ENCODE measurements at regions not wholly inside any gene's neighbourhood (a gene's known extent, or its start where the extent isn't known, plus 50 kb on each side); places are given as distances from the start of the nearest gene placed in this dataset.

DNA sequence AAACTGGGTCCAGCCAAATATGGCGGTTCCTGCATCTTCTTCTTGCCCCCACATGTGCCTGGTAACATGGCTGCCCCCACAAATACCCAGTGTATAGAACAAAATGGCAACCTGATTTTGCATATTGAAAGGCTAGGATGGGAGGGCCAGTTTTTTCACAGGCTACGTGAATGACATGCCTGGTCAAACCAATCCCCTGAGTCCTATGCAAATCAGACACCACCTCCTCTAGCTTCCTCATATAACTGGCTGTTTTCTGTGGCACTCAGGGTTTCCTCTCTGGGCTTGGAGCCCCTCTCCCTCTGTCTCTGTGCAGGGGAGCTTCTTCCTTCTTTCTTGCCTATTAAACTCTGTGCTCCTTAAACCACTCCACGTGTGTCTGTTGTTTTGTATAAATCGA lies 372.1 kb downstream of the KIF16B start:
- Histone ChIP-seq H2BK20ac (ENCODE audit: low read depth, low read length) (no peak overlapping the region), H3K9me3 (ENCODE audit: control insufficient read depth, insufficient read depth, low read length) (peaks cover 8% of the 10 kb centered on the region), H3K56ac (ENCODE audit: extremely low read depth, insufficient read depth, low read length) (no peak overlapping the region), H4K20me1 (ENCODE audit: insufficient read depth, low read length) (no peaks in the 10 kb centered on the region), H3K23ac (ENCODE audit: low read depth, low read length) (no peak overlapping the region), H3K14ac (replicated peaks; ENCODE audit: low read depth, low read length) (no peak overlapping the region), H2AFZ (replicated peaks; ENCODE audit: low read length, poor library complexity) (no peak overlapping the region), H3K4me3 (ENCODE audit: insufficient read depth, low read depth, low read length) (no peak overlapping the region), H2AK5ac (ENCODE audit: low read depth, low read length) (no peak overlapping the region), H2BK15ac (ENCODE audit: low read depth, low read length) (no peak overlapping the region), H3K9ac (ENCODE audit: low read depth, low read length) (no peak overlapping the region), H3K9me1 (ENCODE audit: insufficient read depth, low read length) (no peaks in the 10 kb centered on the region), H3K4me2 (ENCODE audit: low read depth, low read length) (no peak overlapping the region), H3K79me1 (ENCODE audit: low read depth in 1 of 2, low read length in 2 of 2) (no peaks in the 10 kb centered on the region), H3K18ac (ENCODE audit: low read depth, low read length) (no peak overlapping the region), H4K91ac (ENCODE audit: insufficient read depth, low read depth, low read length) (no peak overlapping the region), H2BK5ac (ENCODE audit: low read depth, low read length, poor library complexity, severe bottlenecking) (no peak overlapping the region), H3K4ac (ENCODE audit: low read depth, low read length) (no peak overlapping the region), H3K4me1 (ENCODE audit: control insufficient read depth, insufficient read depth, low read length) (no peaks in the 10 kb centered on the region), H3K27ac (ENCODE audit: insufficient read depth, low read length) (no peak overlapping the region), H3K27me3 (ENCODE audit: control insufficient read depth, insufficient read depth, low read length) (no peaks in the 10 kb centered on the region), H2BK120ac (ENCODE audit: low read depth, low read length) (no peak overlapping the region), H4K8ac (ENCODE audit: low read depth in 2 of 2, low read length in 2 of 2) (no peak overlapping the region), H4K5ac (ENCODE audit: low read depth, low read length) (no peak overlapping the region), H3K36me3 (ENCODE audit: control insufficient read depth, insufficient read depth, low read length) (no peaks in the 10 kb centered on the region), H2AK9ac (replicated peaks; ENCODE audit: low read depth, low read length, poor library complexity) (no peak overlapping the region)
- ChIA-PET CTCF (no interaction called here), POLR2A (ENCODE audit: unreplicated experiment) (no interaction called here)
- WGBS, 2 experiments (ENCODE audit: extremely low coverage in 2 of 2, insufficient read length in 1 of 2), result 80% methylated on average over 2 of the region's 4 CpGs; no CpG with 5 or more reads in 1 of the 2 experiments
- DNase-seq (no peak), ATAC-seq (ENCODE audit: low read depth) (no peak)
- BruUV-seq (replicated peaks), result no TSS peak
- in situ Hi-C loops (cut with MboI; ENCODE audit: low sequenced_read_pairs) (no loop called here), dilution Hi-C loops (cut with HindIII; ENCODE audit: low sequenced_read_pairs, unreplicated experiment) (no loop called here), intact Hi-C loops (cut with micrococcal nuclease) (no loop called here)
- TF ChIP-seq, protein P1, sequence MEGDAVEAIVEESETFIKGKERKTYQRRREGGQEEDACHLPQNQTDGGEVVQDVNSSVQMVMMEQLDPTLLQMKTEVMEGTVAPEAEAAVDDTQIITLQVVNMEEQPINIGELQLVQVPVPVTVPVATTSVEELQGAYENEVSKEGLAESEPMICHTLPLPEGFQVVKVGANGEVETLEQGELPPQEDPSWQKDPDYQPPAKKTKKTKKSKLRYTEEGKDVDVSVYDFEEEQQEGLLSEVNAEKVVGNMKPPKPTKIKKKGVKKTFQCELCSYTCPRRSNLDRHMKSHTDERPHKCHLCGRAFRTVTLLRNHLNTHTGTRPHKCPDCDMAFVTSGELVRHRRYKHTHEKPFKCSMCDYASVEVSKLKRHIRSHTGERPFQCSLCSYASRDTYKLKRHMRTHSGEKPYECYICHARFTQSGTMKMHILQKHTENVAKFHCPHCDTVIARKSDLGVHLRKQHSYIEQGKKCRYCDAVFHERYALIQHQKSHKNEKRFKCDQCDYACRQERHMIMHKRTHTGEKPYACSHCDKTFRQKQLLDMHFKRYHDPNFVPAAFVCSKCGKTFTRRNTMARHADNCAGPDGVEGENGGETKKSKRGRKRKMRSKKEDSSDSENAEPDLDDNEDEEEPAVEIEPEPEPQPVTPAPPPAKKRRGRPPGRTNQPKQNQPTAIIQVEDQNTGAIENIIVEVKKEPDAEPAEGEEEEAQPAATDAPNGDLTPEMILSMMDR (conservative IDR thresholded peaks at IDR 0.05; ENCODE audit: low read depth, low read length), result no peak
- no peak for TF ChIP-seq FOS (IDR thresholded peaks at IDR 0.05; ENCODE audit: low read depth, low read length)
- no peak for TF ChIP-seq USF2 (IDR thresholded peaks at IDR 0.05; ENCODE audit: low read depth, low read length)
- TF ChIP-seq MAZ (IDR thresholded peaks at IDR 0.05; ENCODE audit: borderline replicate concordance, low read depth, low read length), result no peak
- TF ChIP-seq MXI1 (IDR thresholded peaks at IDR 0.05; ENCODE audit: borderline replicate concordance, low read depth, low read length), result no peak
- no peak for TF ChIP-seq POLR2A (IDR thresholded peaks at IDR 0.05; ENCODE audit: low read depth, low read length)
- TF ChIP-seq RFX5 (IDR thresholded peaks at IDR 0.05; ENCODE audit: low read depth, low read length), result no peak
- no peak for TF ChIP-seq BHLHE40 (IDR thresholded peaks at IDR 0.05; ENCODE audit: low read depth, low read length)
- TF ChIP-seq NFE2L2 (IDR thresholded peaks at IDR 0.05; ENCODE audit: low read depth, low read length), result no peak
- no peak for TF ChIP-seq MAFK (IDR thresholded peaks at IDR 0.05; ENCODE audit: low read depth, low read length)
- TF ChIP-seq CEBPB (IDR thresholded peaks at IDR 0.05; ENCODE audit: low read depth, low read length), result no peak
- TF ChIP-seq RAD21 (IDR thresholded peaks at IDR 0.05; ENCODE audit: low read length), result no peak
- no peak for TF ChIP-seq RCOR1 (IDR thresholded peaks at IDR 0.05; ENCODE audit: insufficient replicate concordance, low read length)
